Osteoblast (primary cell): ENCODE measurements at regions not wholly inside any gene's neighbourhood (a gene's known extent, or its start where the extent isn't known, plus 50 kb on each side); places are given as distances from the start of the nearest gene placed in this dataset.

Experiments used
- DNase-seq: peaks from one replicate; pipeline ENCODE4 v3.0.0; 2011; ENCODE audit warnings: low spot score, mixed read lengths; ENCODE audit not compliant: insufficient read length; ENCODE audit errors: missing footprints
- H2AFZ ChIP-seq: 2 replicates; pipeline ENCODE4 v1.6.0; 2011; ENCODE audit warnings: mild to moderate bottlenecking, low read length
- H3K27ac ChIP-seq: 2 replicates; pipeline ENCODE4 v1.5.1; 2011; ENCODE audit warnings: mild to moderate bottlenecking, low read depth, low read length, moderate library complexity
- H3K27me3 ChIP-seq: 2 replicates; pipeline ENCODE4 v1.6.0; 2012; ENCODE audit warnings: mild to moderate bottlenecking, control low read depth, inconsistent platforms, low read length, moderate library complexity; ENCODE audit not compliant: insufficient read depth
- H3K36me3 ChIP-seq: 2 replicates; pipeline ENCODE4 v1.5.1; 2011; ENCODE audit warnings: mild to moderate bottlenecking, low read length, control low read depth, moderate library complexity; ENCODE audit not compliant: insufficient read depth
- H3K4me1 ChIP-seq: 2 replicates; pipeline ENCODE4 v1.5.1; 2011; ENCODE audit warnings: mild to moderate bottlenecking, low read length, control low read depth, moderate library complexity; ENCODE audit not compliant: insufficient read depth
- H3K4me2 ChIP-seq: 2 replicates; pipeline ENCODE4 v1.6.0; 2011; ENCODE audit warnings: mild to moderate bottlenecking, low read length; ENCODE audit not compliant: insufficient read depth
- H3K4me3 ChIP-seq: fragments of 200-600 bp; sonication (generic); 3 replicates; pipeline ENCODE4 v1.5.1; 2012; ENCODE audit warnings: mild to moderate bottlenecking, low read length, inconsistent platforms; ENCODE audit not compliant: insufficient read depth
- H3K79me2 ChIP-seq: 2 replicates; pipeline ENCODE4 v1.6.0; 2012; ENCODE audit warnings: mild to moderate bottlenecking, low read length, control low read depth, inconsistent platforms; ENCODE audit not compliant: insufficient read depth
- H3K9me3 ChIP-seq: 2 replicates; pipeline ENCODE4 v1.5.1; 2011; ENCODE audit warnings: low read depth, low read length, control low read depth
- H4K20me1 ChIP-seq: 2 replicates; pipeline ENCODE4 v1.6.0; 2012; ENCODE audit warnings: mild to moderate bottlenecking, low read length, control low read depth; ENCODE audit not compliant: insufficient read depth
- TF ChIP-seq, protein P1 (sequence below): IDR thresholded peaks from 2 replicates; pipeline ENCODE4 v1.5.1; 2011; ENCODE audit warnings: mild to moderate bottlenecking, low read depth, low read length, moderate library complexity; ENCODE audit errors: extremely low read depth

- TF ChIP-seq, protein P1, sequence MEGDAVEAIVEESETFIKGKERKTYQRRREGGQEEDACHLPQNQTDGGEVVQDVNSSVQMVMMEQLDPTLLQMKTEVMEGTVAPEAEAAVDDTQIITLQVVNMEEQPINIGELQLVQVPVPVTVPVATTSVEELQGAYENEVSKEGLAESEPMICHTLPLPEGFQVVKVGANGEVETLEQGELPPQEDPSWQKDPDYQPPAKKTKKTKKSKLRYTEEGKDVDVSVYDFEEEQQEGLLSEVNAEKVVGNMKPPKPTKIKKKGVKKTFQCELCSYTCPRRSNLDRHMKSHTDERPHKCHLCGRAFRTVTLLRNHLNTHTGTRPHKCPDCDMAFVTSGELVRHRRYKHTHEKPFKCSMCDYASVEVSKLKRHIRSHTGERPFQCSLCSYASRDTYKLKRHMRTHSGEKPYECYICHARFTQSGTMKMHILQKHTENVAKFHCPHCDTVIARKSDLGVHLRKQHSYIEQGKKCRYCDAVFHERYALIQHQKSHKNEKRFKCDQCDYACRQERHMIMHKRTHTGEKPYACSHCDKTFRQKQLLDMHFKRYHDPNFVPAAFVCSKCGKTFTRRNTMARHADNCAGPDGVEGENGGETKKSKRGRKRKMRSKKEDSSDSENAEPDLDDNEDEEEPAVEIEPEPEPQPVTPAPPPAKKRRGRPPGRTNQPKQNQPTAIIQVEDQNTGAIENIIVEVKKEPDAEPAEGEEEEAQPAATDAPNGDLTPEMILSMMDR, result no peak
- Histone ChIP-seq H3K9me3 (no peaks in the 10 kb centered on the region), H3K4me3 (no peak overlapping the region), H3K27ac (no peak overlapping the region), H3K4me2 (no peak overlapping the region), H3K27me3 (no peaks in the 10 kb centered on the region), H2AFZ (no peak overlapping the region), H4K20me1 (no peaks in the 10 kb centered on the region), H3K79me2 (no peaks in the 10 kb centered on the region), H3K4me1 (peaks cover 9% of the 10 kb centered on the region), H3K36me3 (no peaks in the 10 kb centered on the region)
- DNase-seq, result peak; percentile 17
Observed at GRCh38 chr9:78806492-78807160, 509.7 kb downstream of the PSAT1 start.

DNA sequence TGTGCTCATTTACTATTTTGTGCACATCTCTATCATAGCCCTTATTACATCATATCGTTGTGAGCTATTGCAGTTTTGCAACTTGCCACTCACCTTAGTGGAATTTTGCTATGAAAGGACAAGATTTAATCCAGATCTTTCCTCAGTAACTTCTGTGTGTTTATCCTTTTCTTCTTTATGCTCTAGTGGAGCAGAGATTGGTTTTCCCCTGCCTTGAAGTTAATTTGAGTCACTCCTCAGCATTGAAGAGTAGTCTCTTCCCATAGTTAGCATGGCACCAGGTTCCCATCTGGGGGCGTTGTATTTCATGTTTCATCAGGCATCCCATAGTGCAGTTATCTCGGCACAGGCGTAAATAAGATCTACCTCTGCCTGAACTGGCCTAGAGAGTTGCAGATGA is 510.4 kb downstream of the PSAT1 start:
- Histone ChIP-seq H3K4me3 (no peak overlapping the region), H3K27ac (no peak overlapping the region), H3K9me3 (no peaks in the 10 kb centered on the region), H3K27me3 (no peaks in the 10 kb centered on the region), H3K4me2 (no peak overlapping the region), H3K79me2 (no peaks in the 10 kb centered on the region), H3K36me3 (no peaks in the 10 kb centered on the region), H4K20me1 (no peaks in the 10 kb centered on the region), H3K4me1 (peaks cover 12% of the 10 kb centered on the region), H2AFZ (no peak overlapping the region)
- DNase-seq, result no peak
- TF ChIP-seq, protein P1, result no peak

GRCh38 chr9:78808048-78808447 is 511.1 kb downstream of the PSAT1 start:
- Histone ChIP-seq H3K79me2 (no peaks in the 10 kb centered on the region), H3K4me1 (peaks cover 12% of the 10 kb centered on the region), H3K36me3 (no peaks in the 10 kb centered on the region), H3K9me3 (no peaks in the 10 kb centered on the region), H3K4me2 (no peak overlapping the region), H2AFZ (peak overlapping the region; percentile 4), H3K27ac (no peak overlapping the region), H3K4me3 (no peak overlapping the region), H3K27me3 (no peaks in the 10 kb centered on the region), H4K20me1 (no peaks in the 10 kb centered on the region)
- DNase-seq, result no peak
- TF ChIP-seq, protein P1, result no peak

GRCh38 chr9:78811622-78812276 is 514.8 kb downstream of the PSAT1 start:
- no peaks in the 10 kb centered on the region for H3K36me3 ChIP-seq
- H3K4me1 ChIP-seq, result peaks cover 9% of the 10 kb centered on the region
- H4K20me1 ChIP-seq, result no peaks in the 10 kb centered on the region
- H3K4me2 ChIP-seq, result peak overlapping the region; percentile 73
- TF ChIP-seq, protein P1, result no peak
- DNase-seq, result peak; percentile 85
- peak overlapping the region; percentile 32 for H3K4me3 ChIP-seq
- peak overlapping the region; percentile 24 for H3K27ac ChIP-seq
- H3K79me2 ChIP-seq, result no peaks in the 10 kb centered on the region
- H3K9me3 ChIP-seq, result no peaks in the 10 kb centered on the region
- H3K27me3 ChIP-seq, result no peaks in the 10 kb centered on the region
- peak overlapping the region; percentile 75 for H2AFZ ChIP-seq
